ENCODE measurements at regions not wholly inside any gene's neighbourhood (a gene's known extent, or its start where the extent isn't known, plus 50 kb on each side); places are given as distances from the start of the nearest gene placed in this dataset.
"Not testable (repeated sequence)": the region's sequence is repeated elsewhere in the genome, so short reads cannot be mapped to it uniquely, and the experiment has no call there.

- no peak for DNase-seq (ENCODE audit: low read depth in 3 of 3)
Measured at GRCh38 chr22:47539374-47539773, 776.9 kb downstream of the TBC1D22A start.

- no peak for DNase-seq (ENCODE audit: low read depth in 3 of 3)
Measured at GRCh38 chr22:47535681-47536080, 773.2 kb downstream of the TBC1D22A start.

- no peak for DNase-seq (ENCODE audit: low read depth in 3 of 3)
Measured at GRCh38 chr22:47534804-47535410, 772.5 kb downstream of the TBC1D22A start.

GRCh38 chr22:47533961-47534803 is 771.7 kb downstream of the TBC1D22A start:
- no peak for DNase-seq (ENCODE audit: low read depth in 3 of 3)

DNA sequence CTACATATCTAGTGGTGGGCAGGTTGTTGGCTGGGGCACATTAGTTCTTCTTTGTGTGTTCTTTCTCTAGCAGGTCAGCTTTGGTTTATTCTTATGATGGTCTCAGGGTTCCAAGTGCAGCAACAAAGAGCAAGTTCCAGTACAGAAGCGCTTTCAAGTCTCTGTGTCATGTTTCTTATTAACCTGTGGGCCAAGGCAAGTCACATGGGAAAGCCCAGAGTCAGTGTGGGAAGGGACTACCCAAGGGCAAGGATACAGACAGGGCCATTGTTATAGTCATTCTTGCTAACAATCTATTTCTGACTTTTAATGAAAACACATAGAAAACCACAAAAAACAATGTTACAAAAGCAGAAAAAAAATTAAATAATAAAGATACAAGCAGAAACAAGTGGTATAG is 754.6 kb downstream of the TBC1D22A start:
- DNase-seq (ENCODE audit: low read depth in 3 of 3) = no peak

DNA sequence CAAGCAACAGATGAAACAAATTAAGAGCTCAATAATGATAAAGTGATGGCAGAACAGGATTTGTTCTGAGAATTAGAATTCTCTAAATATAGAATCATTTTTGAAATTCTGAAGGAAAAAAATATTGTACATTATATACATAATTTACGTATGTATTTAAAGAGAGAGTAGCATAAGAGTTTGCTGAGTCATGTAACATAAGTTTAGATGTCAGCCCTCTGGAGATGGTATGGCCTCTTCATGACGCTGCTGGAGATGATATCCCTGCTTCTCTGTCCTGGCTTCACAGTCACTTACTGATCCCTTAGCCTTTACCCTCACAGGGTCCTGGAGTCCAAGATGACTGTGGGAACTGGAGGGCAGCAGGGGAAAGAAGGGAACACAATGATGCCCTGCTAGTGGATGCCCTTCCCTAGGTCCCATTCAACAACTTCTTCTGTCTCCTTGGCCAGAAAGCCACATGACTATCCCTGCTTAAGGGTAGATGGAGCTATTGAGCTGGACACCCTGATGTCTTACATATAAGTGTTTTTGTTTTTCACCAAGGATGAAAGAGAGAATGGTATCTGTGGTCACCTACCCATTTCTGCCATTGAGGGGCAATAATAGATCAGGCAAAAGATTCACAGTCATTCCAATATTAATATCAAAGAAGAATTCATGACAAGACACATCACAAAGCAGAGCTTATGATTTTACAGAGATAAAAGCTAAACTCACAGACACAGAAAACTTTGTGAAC is 753.1 kb downstream of the TBC1D22A start:
- DNase-seq (ENCODE audit: low read depth in 3 of 3) = no peak

- DNase-seq (ENCODE audit: low read depth in 3 of 3) = no peak
Measured at GRCh38 chr22:47512617-47513016, 750.2 kb downstream of the TBC1D22A start.

- no peak for DNase-seq (ENCODE audit: low read depth in 3 of 3)
Measured at GRCh38 chr22:47504962-47505361, 742.5 kb downstream of the TBC1D22A start.

DNA sequence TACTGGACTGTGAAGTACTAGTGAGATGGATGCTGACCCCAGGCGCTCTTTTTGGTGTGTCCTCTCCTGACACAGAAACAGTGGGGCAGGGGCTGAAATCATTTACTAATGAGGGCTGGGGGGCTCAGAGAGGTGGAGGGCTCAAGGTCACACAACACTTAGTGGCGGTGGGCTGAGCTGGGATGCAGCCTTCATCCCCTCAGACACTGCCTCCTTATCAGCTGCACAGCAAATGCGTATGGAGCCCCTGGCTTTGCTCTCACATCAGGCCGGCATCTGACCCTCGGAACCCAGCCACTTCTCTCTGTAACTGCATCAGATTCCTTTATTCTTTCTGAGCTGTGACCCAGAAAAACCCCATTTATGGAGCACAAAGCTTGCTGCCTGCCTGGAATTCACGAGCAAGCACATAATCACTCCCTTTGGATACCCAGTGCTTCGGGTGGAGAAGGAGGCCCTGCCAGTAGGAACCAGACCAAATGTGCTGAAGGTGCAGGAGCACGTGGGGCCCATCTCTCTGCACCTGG is 736.6 kb downstream of the TBC1D22A start:
- no peak for DNase-seq (ENCODE audit: low read depth in 3 of 3)

DNA sequence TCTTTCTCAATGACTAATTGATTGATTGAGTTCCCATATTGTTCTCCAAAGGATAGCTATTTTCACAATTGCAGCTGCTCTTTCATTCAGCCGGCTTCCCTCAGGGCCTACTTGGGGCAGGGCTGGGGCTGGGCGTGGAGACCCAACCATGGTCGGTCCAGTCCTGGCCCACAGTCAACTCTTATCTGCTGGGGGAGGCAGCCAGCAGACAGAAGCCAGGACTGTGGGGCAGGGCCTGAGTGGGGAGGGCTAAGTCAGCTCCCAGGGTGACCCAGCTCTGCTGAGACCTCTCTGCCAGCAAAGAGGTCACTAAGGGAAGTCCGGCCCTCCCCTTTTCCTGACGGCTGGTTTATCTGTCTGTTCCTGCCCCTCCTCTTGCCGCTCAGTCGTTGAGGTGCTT is 735.2 kb downstream of the TBC1D22A start:
- no peak for DNase-seq (ENCODE audit: low read depth in 3 of 3)

- no peak for DNase-seq (ENCODE audit: low read depth in 3 of 3)
Measured at GRCh38 chr22:47495110-47495509, 732.7 kb downstream of the TBC1D22A start.

DNA sequence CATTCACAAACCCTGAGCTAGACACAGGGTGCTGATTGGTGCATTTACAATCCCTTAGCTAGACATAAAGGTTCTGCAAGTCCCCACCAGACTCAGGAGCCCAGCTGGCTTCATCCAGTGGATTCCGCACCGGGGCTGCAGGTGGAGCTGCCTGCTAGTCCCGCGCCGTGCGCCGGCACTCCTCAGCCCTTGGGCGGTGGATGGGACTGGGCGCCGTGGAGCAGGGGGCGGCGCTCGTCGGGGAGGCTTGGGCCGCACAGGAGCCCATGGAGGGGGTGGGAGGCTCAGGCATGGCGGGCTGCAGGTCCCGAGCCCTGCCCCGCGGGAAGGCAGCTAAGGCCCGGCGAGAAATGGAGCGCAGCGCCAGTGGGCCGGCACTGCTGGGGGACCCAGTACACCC is 725.7 kb downstream of the TBC1D22A start:
- not testable (repeated sequence) for DNase-seq (ENCODE audit: low read depth in 3 of 3)

DNA sequence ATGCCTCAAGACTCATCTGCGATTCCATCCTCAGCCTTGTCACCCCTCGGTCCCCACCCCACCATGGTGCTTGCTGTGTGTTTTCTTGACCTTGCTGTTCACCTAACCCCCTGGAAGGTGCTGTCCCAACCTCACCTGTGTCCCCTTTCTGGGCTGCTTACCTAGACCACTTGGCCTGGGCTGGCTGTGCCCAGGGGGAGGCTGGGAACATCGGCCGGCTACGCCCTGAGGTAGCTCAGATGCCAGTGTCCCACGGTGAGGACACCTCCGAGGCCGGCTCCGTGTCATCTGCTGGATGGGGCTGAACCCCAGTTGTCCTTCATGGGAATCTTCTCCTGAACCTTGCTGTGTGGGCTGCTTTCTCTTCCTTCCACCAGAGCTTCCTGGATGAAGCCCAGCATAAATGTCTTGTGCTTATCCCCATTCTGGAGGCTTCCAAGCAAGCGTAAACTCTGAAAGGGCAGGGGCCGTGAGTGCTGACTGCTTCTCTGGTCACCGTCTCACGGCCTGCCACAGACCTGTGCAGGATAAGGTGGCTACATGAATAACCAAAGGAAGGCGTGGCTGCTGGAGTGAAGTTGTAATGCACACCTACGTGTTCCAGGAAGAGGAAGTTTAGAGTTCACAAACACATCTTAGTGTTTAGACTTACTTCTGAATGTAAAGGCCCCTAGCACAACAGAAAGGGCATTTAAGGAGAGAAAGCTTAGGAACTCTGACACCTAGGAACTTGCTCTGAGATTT is 724.3 kb downstream of the TBC1D22A start:
- DNase-seq (ENCODE audit: low read depth in 3 of 3) = no peak

- no peak for DNase-seq (ENCODE audit: low read depth in 3 of 3)
Measured at GRCh38 chr22:47484960-47485569, 722.6 kb downstream of the TBC1D22A start.

GRCh38 chr22:47476231-47476630 is 713.8 kb downstream of the TBC1D22A start:
- no peak for DNase-seq (ENCODE audit: low read depth in 3 of 3)

DNA sequence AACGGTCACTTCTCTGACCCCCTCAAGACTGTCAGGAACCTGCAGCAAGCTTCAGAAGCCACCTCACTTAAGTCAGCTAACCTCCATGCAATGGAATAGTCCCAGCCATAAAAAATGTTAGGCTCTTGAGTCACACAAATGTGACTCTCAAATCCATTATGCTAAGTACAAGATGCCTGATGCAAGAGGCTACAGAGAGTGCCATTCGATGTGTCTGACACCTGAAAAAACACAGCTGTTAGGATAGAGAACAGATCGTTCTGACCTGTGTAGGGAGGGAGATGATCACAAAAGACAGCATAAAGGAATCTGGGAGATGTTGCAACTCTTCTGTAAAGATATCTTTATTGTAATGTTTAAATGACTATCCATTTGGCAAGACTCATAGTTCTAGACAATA is 712.4 kb downstream of the TBC1D22A start:
- no peak for DNase-seq (ENCODE audit: low read depth in 3 of 3)

- no peak for DNase-seq (ENCODE audit: low read depth in 3 of 3)
Measured at GRCh38 chr22:47474464-47474863, 712.0 kb downstream of the TBC1D22A start.

GRCh38 chr22:47472636-47473035 is 710.2 kb downstream of the TBC1D22A start:
- DNase-seq (ENCODE audit: low read depth in 3 of 3) = no peak

DNA sequence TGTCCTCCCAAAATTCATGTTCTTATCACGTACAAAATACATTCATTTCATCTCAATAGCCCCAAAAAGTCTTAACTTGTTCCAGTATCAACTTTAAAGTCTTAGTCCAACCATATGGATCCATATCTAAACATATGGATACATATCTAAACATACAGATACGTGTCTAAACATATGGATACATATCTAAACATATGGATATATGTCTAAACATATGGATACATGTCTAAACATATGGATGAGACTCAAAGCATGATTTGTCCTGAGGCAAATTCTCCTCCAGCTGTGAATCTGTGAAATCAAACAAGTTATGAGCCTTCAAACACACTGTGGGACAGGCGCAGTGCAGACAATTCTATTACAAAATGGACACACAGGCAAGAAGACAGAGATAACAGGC is 709.0 kb downstream of the TBC1D22A start:
- no peak for DNase-seq (ENCODE audit: low read depth in 3 of 3)

DNA sequence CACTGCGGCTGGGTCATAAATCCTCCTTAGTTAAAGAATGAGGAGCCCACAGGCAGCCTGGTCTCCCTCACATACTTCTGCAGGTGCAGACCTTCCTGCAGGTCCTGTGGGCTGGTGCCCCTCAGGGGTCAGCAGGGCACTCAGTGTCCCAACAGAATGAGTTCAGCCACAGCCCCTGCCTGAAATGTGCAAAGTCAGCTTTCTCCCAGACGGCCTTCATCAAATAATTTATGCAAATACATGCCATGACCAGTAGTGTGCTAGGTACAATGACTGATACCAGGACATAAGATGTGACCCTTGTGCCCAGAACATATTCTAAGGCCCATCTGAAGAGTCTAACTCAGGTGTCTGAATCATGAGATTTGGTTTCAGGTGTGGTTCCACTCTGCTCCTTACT is 703.4 kb downstream of the TBC1D22A start:
- DNase-seq (ENCODE audit: low read depth in 3 of 3) = no peak

- DNase-seq (ENCODE audit: low read depth in 3 of 3) = no peak
Measured at GRCh38 chr22:47465222-47465621, 702.8 kb downstream of the TBC1D22A start.
